Left ventricle myocardium superior (tissue), 1 donor: ENCODE measurements at regions not wholly inside any gene's neighbourhood (a gene's known extent, or its start where the extent isn't known, plus 50 kb on each side); places are given as distances from the start of the nearest gene placed in this dataset.
"Not testable (repeated sequence)": the region's sequence is repeated elsewhere in the genome, so short reads cannot be mapped to it uniquely, and the experiment has no call there.

ENCODE experiments used
- ATAC-seq: fragments of 200-7000 bp; cut with Tn5 transposase; one replicate; pipeline ENCODE4 v1.9.1; 2020; ENCODE audit warnings: mild to moderate bottlenecking, moderate library complexity
- DNase-seq: peaks from one replicate; pipeline ENCODE4 v3.0.0-alpha.2; 2020
- intact Hi-C: fragments of 100-400 bp; cut with micrococcal nuclease; formaldehyde crosslinking; loops from one replicate; pipeline ENCODE4 v1.11.0; 2022
- donor health status: DM: no; HTN: yes; CAD: no; lungs with severe emphysema.

- DNase-seq (no peak), ATAC-seq (no peak)
- intact Hi-C loops: no loop called here
Measured at GRCh38 chr12:76649099-76649498, 89.5 kb upstream of the OSBPL8 start.

- intact Hi-C loops: no loop called here
- DNase-seq (no peak), ATAC-seq (no peak)
Measured at GRCh38 chr12:76652402-76652801, 92.8 kb upstream of the OSBPL8 start.

- intact Hi-C loops: no loop called here
- no peak for ATAC-seq
Measured at GRCh38 chr12:76653342-76653741, 93.8 kb upstream of the OSBPL8 start.

GRCh38 chr12:76664731-76665130, 99.2 kb upstream of the ZDHHC17 start:
- intact Hi-C loops: no loop called here
- ATAC-seq (no peak), DNase-seq (no peak)

More at GRCh38 chr12:76653342-76653741, 93.8 kb upstream of the OSBPL8 start:
- no peak for DNase-seq

- intact Hi-C loops: no loop called here
- ATAC-seq (no peak), DNase-seq (no peak)
Measured at GRCh38 chr12:76666290-76666835, 97.6 kb upstream of the ZDHHC17 start.

- no peak for DNase-seq
- no peak for ATAC-seq
- intact Hi-C loops: no loop called here
Measured at GRCh38 chr12:76669981-76670380, 93.9 kb upstream of the ZDHHC17 start.

- no peak for ATAC-seq
- DNase-seq: no peak
- intact Hi-C loops: no loop called here
Measured at GRCh38 chr12:76670776-76671175, 93.1 kb upstream of the ZDHHC17 start.

GRCh38 chr12:76674669-76675315, 89.1 kb upstream of the ZDHHC17 start:
- ATAC-seq (no peak), DNase-seq (no peak)
- intact Hi-C loops: no loop called here

- DNase-seq, ATAC-seq, intact Hi-C loops: not testable (repeated sequence)
Measured at GRCh38 chr12:76676261-76676660, 87.7 kb upstream of the ZDHHC17 start.

- ATAC-seq (no peak), DNase-seq (no peak)
- intact Hi-C loops: no loop called here
Measured at GRCh38 chr12:76678992-76679391, 84.9 kb upstream of the ZDHHC17 start.

GRCh38 chr12:76679778-76680177, 84.1 kb upstream of the ZDHHC17 start:
- intact Hi-C loops: no loop called here
- ATAC-seq: no peak
- no peak for DNase-seq

GRCh38 chr12:76680940-76681339, 83.0 kb upstream of the ZDHHC17 start:
- DNase-seq: no peak
- intact Hi-C loops: no loop called here
- ATAC-seq: no peak

- peak; percentile 97 for ATAC-seq
- intact Hi-C loops: no loop called here
- DNase-seq: peak; percentile 51
Measured at GRCh38 chr12:76685246-76685678, 78.7 kb upstream of the ZDHHC17 start.

GRCh38 chr12:76687981-76688380, 75.9 kb upstream of the ZDHHC17 start:
- DNase-seq: no peak
- no peak for ATAC-seq

GRCh38 chr12:76688631-76689030, 75.3 kb upstream of the ZDHHC17 start:
- intact Hi-C loops: no loop called here
- DNase-seq: no peak

More at GRCh38 chr12:76687981-76688380, 75.9 kb upstream of the ZDHHC17 start:
- intact Hi-C loops: no loop called here

GRCh38 chr12:76690921-76691700, 72.8 kb upstream of the ZDHHC17 start:
- no peak for DNase-seq
- intact Hi-C loops: no loop called here
- no peak for ATAC-seq

More at GRCh38 chr12:76688631-76689030, 75.3 kb upstream of the ZDHHC17 start:
- ATAC-seq: no peak

GRCh38 chr12:76692846-76693245, 71.1 kb upstream of the ZDHHC17 start:
- intact Hi-C loops: no loop called here
- no peak for ATAC-seq
- DNase-seq: no peak

GRCh38 chr12:76694369-76694768, 69.5 kb upstream of the ZDHHC17 start:
- intact Hi-C loops: no loop called here
- ATAC-seq: no peak

GRCh38 chr12:76696186-76696585, 67.7 kb upstream of the ZDHHC17 start:
- intact Hi-C loops: no loop called here
- ATAC-seq (no peak), DNase-seq (no peak)

More at GRCh38 chr12:76694369-76694768, 69.5 kb upstream of the ZDHHC17 start:
- no peak for DNase-seq

- intact Hi-C loops: no loop called here
- ATAC-seq (no peak), DNase-seq (no peak)
Measured at GRCh38 chr12:76697849-76698248, 66.1 kb upstream of the ZDHHC17 start.
